A673 (cell line): ENCODE measurements at regions not wholly inside any gene's neighbourhood (a gene's known extent, or its start where the extent isn't known, plus 50 kb on each side); places are given as distances from the start of the nearest gene placed in this dataset.

Experiments used
- BruUV-seq: library from RNA; stranded (reverse); fragments of 400-500 nt; replicated peaks from 2 replicates; lab custom pipeline; 2021; lab: Mats Ljungman, UMichigan
- CTCF ChIA-PET: fragments of 300-600 bp; sonication (Branson Sonifier 250); formaldehyde crosslinking; loops from one replicate; lab custom pipeline; 2022; ENCODE audit warnings: antibody characterized with exemption; lab: Charles Lee
- POLR2A ChIA-PET: fragments of 300-600 bp; sonication (Branson Sonifier 250); formaldehyde crosslinking; loops from one replicate; lab custom pipeline; 2022; ENCODE audit warnings: antibody characterized with exemption; ENCODE audit not compliant: low non-redundant PET; lab: Charles Lee
- DNase-seq: peaks from one replicate; pipeline ENCODE4 v3.0.0-alpha.2; 2015; ENCODE audit warnings: low spot score
- H3K27ac ChIP-seq: fragments of 200-600 bp; sonication (generic); 2 replicates; pipeline ENCODE4 v1.5.1; 2016; ENCODE audit warnings: mixed run types, low read depth, mild to moderate bottlenecking, mixed read lengths, antibody characterized with exemption, low read length; ENCODE audit not compliant: poor library complexity, severe bottlenecking
- H3K27me3 ChIP-seq: fragments of 200-600 bp; sonication (generic); replicated peaks from 2 replicates; pipeline ENCODE4 v1.6.1; 2017; ENCODE audit warnings: mixed run types, low read depth, mild to moderate bottlenecking, mixed read lengths, antibody characterized with exemption, low read length; ENCODE audit not compliant: insufficient read depth, poor library complexity
- H3K36me3 ChIP-seq: fragments of 200-600 bp; sonication (generic); 2 replicates; pipeline ENCODE4 v1.6.1; 2016; ENCODE audit warnings: mixed run types, mild to moderate bottlenecking, mixed read lengths, antibody characterized with exemption, low read length; ENCODE audit not compliant: insufficient read depth, poor library complexity, severe bottlenecking
- H3K4me1 ChIP-seq: fragments of 200-600 bp; sonication (generic); 2 replicates; pipeline ENCODE4 v1.6.1; 2017; ENCODE audit warnings: mixed run types, mild to moderate bottlenecking, mixed read lengths, antibody characterized with exemption, low read length; ENCODE audit not compliant: insufficient read depth, poor library complexity, severe bottlenecking
- H3K4me3 ChIP-seq: fragments of 200-600 bp; sonication (generic); 2 replicates; pipeline ENCODE4 v1.5.1; 2016; ENCODE audit warnings: low read depth, mixed run types, mild to moderate bottlenecking, mixed read lengths, low read length; ENCODE audit not compliant: poor library complexity, severe bottlenecking
- H3K9me3 ChIP-seq: fragments of 200-600 bp; sonication (generic); 2 replicates; pipeline ENCODE4 v1.6.1; 2016; ENCODE audit warnings: mixed run types, low read depth, mild to moderate bottlenecking, mixed read lengths, antibody characterized with exemption, low read length; ENCODE audit not compliant: poor library complexity, severe bottlenecking
- EZH2 ChIP-seq: fragments of 200-600 bp; sonication (generic); IDR thresholded peaks from 2 replicates; pipeline ENCODE4 v1.6.1; 2017; ENCODE audit warnings: borderline replicate concordance, low read depth, mild to moderate bottlenecking, mixed read lengths, antibody characterized with exemption, low read length; ENCODE audit not compliant: poor library complexity, severe bottlenecking
- intact Hi-C: fragments of 100-400 bp; cut with micrococcal nuclease; formaldehyde crosslinking; loops from one replicate; pipeline ENCODE4 v1.10.0; 2022; ENCODE audit not compliant: unreplicated experiment
- TF ChIP-seq, protein P1 (sequence below): fragments of 300-800, 200-600 bp; sonication (generic); conservative IDR thresholded peaks from 2 replicates; pipeline ENCODE4 v1.5.1; 2017; ENCODE audit warnings: low read depth, mild to moderate bottlenecking, antibody characterized with exemption, low read length, moderate library complexity, mixed read lengths

DNA sequence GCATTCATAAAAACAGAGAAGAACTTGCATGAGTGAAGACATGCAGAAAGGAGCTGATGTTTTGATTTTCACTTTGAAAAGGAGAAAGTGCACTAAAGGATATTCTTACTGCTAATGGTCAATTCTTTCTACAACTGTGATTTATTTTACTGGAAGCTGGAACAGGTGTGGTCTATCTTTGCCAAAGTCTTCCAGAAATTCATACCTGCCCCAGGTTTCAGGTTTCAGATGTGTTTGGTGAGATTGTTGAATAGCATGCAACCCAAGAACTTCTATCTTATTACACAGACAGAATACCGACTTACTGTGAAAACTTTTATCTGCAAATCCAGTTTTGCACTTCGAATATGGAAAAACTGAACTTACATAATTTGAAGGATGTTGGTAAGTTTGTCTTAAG lies 388.3 kb downstream of the PDGFC start:
- H3K4me1 ChIP-seq, result peaks cover 15% of the 10 kb centered on the region
- intact Hi-C loops, result no loop called here
- CTCF ChIA-PET, result no interaction called here
- H3K4me3 ChIP-seq, result no peak overlapping the region
- H3K36me3 ChIP-seq, result no peaks in the 10 kb centered on the region
- POLR2A ChIA-PET, result no interaction called here
- no peak for TF ChIP-seq EZH2
- no peaks in the 10 kb centered on the region for H3K9me3 ChIP-seq
- H3K27ac ChIP-seq, result no peak overlapping the region
- BruUV-seq, result no TSS peak
- DNase-seq, result no peak
- H3K27me3 ChIP-seq, result no peaks in the 10 kb centered on the region

GRCh38 chr4:156581282-156582063 lies 390.1 kb downstream of the PDGFC start:
- no peak for DNase-seq
- peaks cover 5% of the 10 kb centered on the region for H3K4me1 ChIP-seq
- no peaks in the 10 kb centered on the region for H3K36me3 ChIP-seq
- ChIA-PET CTCF (no interaction called here), POLR2A (no interaction called here)
- no TSS peak for BruUV-seq
- H3K27ac ChIP-seq, result no peak overlapping the region
- no peaks in the 10 kb centered on the region for H3K27me3 ChIP-seq
- peak overlapping the region; percentile 1 for H3K4me3 ChIP-seq
- no peak for TF ChIP-seq EZH2
- TF ChIP-seq, protein P1, sequence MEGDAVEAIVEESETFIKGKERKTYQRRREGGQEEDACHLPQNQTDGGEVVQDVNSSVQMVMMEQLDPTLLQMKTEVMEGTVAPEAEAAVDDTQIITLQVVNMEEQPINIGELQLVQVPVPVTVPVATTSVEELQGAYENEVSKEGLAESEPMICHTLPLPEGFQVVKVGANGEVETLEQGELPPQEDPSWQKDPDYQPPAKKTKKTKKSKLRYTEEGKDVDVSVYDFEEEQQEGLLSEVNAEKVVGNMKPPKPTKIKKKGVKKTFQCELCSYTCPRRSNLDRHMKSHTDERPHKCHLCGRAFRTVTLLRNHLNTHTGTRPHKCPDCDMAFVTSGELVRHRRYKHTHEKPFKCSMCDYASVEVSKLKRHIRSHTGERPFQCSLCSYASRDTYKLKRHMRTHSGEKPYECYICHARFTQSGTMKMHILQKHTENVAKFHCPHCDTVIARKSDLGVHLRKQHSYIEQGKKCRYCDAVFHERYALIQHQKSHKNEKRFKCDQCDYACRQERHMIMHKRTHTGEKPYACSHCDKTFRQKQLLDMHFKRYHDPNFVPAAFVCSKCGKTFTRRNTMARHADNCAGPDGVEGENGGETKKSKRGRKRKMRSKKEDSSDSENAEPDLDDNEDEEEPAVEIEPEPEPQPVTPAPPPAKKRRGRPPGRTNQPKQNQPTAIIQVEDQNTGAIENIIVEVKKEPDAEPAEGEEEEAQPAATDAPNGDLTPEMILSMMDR, result no peak
- intact Hi-C loops, result no loop called here
- no peaks in the 10 kb centered on the region for H3K9me3 ChIP-seq

DNA sequence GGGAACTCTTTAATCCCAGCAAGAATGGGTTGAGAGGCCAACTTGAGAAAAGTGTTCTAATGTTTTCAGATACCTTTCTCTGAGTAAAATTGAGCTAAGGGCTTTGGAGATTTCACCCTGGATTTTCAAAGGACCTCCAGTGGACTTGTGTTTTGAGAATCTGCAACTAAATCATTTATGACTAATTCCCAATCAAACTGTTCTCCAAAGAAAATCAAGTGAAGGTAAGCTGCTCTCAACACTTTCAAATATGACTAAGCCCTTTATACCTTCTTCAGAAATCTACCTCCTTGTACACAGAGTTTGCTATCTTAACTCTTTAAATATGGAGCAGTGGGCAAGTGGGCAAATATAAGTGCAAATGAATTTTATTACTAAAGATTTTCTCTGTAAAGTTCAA lies 392.9 kb downstream of the PDGFC start:
- H3K27ac ChIP-seq, result no peak overlapping the region
- no peaks in the 10 kb centered on the region for H3K9me3 ChIP-seq
- ChIA-PET POLR2A (no interaction called here), CTCF (no interaction called here)
- H3K4me3 ChIP-seq, result no peak overlapping the region
- TF ChIP-seq, protein P1, result no peak
- no peak for TF ChIP-seq EZH2
- no TSS peak for BruUV-seq
- intact Hi-C loops, result no loop called here
- DNase-seq, result no peak
- H3K36me3 ChIP-seq, result no peaks in the 10 kb centered on the region
- no peaks in the 10 kb centered on the region for H3K27me3 ChIP-seq
- peaks cover 5% of the 10 kb centered on the region for H3K4me1 ChIP-seq

GRCh38 chr4:156578005-156578404 lies 393.6 kb downstream of the PDGFC start:
- Histone ChIP-seq H3K9me3 (no peaks in the 10 kb centered on the region), H3K4me1 (peaks cover 5% of the 10 kb centered on the region), H3K36me3 (no peaks in the 10 kb centered on the region), H3K27me3 (no peaks in the 10 kb centered on the region), H3K27ac (no peak overlapping the region), H3K4me3 (no peak overlapping the region)
- POLR2A ChIA-PET, result no interaction called here
- intact Hi-C loops, result no loop called here
- BruUV-seq, result no TSS peak
- no peak for DNase-seq
- TF ChIP-seq, protein P1, result no peak
- TF ChIP-seq EZH2, result no peak
- CTCF ChIA-PET, result no interaction called here
